SW 1271 (cell line): ENCODE measurements at regions not wholly inside any gene's neighbourhood (a gene's known extent, or its start where the extent isn't known, plus 50 kb on each side); places are given as distances from the start of the nearest gene placed in this dataset.

Source experiments
- DNase-seq, 2 experiments: peaks; one replicate each; lab custom pipeline; 2025; lab: John Stamatoyannopoulos, UW

GRCh38 chr3:159127021-159127392, 325.2 kb downstream of the MFSD1 start:
- no peak for DNase-seq

GRCh38 chr3:159128628-159129027, 326.8 kb downstream of the MFSD1 start:
- DNase-seq, result no peak

GRCh38 chr3:159130108-159130507, 328.3 kb downstream of the MFSD1 start:
- peak in 1 of 2 experiments; percentile 7 for DNase-seq

DNA sequence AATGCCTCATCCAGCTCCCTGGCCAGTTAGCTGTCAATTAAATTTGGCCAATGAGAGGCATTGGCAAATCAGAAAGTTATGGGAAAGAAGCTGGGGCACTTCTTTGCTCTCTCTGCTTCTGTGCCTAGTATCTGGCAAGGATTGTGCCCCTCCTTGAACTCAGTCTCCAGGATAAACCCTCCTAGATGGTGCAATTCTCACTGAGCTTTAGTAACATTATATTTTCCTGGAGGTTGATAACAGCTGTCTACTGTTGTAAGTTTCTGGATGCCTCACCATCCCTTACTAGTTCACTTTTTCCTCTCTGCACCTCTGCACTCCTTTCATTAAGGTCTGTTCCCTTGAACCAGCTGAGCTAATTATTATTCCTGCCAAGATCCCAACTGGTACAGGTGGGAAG, 329.5 kb downstream of the MFSD1 start:
- no peak for DNase-seq

DNA sequence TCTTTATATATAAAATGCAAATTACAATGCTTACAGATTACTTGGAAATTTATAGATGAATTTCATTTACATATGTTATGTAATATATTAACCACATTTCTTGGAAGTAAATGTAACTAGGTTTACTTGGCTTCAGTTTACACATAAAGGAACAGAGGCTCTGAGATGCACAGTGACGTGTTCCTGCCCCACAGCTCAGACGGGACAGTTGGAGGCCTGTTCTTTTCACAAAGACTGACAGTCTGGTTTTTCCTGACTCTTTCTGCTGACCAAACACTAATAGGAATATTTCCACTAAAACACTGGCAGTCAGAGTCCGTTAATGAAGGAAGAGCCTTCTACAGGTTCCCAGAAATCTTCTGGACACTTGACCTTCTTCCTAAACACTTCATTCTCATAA, 336.1 kb downstream of the MFSD1 start:
- no peak for DNase-seq

- no peak for DNase-seq
These were observed 337.5 kb downstream of the MFSD1 start for GRCh38 chr3:159139326-159139725.

DNA sequence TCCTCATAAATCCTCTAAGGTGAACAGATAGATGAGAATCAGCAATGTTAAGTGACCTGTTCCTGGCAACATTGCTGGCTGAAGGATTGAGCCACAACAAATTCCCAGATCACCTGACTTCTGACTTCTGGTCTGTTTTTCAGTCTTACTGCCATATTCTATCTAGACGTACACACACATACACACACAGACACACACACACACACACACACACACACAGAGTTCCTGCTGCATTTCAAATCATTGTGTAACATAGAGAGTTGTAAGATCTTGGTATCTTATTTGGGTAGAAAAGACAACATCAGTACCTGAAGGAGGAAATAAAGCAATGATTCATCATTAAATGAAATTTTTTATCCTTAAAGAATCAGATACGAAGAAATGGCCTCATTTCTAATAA, 342.6 kb downstream of the MFSD1 start:
- no peak for DNase-seq

- no peak for DNase-seq
These were observed 343.0 kb downstream of the MFSD1 start for GRCh38 chr3:159144891-159145290.

DNA sequence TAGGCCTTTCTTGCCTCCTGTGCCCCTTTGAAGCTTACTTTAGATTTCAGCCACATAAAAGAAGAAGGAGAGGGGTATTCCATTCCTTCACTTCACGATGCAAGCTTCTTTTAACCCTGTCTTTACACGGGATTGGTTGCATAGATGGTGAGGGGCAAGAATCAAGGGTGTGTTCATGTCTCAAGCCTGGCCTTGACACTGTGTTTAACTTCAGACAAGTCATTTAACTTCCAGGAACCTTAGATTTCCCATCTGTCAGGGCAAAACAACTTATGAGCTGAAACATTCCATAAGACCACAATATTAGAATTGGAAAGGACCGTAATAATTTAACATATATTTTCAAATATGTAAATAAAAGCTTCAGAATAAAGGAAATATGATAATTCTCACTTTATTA, 344.5 kb downstream of the MFSD1 start:
- DNase-seq, result no peak

DNA sequence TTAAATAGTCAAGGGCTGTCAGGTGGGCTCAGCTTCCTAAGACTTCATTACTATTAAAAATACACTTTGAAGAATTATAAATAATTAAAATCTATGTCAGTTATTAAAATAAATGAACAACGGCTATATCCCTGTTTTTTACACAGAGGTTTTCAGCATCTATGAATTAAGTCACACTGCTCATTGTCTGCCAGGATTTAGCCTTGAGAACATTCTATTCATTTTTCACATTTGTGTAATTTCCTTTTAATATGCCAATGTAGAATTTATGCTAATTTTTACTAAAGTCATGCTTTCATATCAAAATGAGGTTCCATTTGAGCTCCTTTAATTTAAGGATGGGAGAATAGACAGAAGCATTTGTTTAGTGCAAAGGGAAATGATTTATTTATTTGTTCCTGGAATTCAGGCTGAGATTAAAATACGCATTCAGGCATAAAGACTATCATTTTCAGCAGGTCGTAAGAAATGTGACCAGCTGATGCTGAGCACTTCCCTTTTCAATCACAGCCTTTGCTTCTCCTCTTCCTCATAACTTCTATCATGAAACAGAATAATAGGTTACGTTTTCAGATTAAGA, 345.1 kb downstream of the MFSD1 start:
- DNase-seq, result no peak

- no peak for DNase-seq
These were observed 346.0 kb downstream of the MFSD1 start for GRCh38 chr3:159147813-159148212.

- DNase-seq, result no peak
These were observed 346.6 kb downstream of the MFSD1 start for GRCh38 chr3:159148466-159148865.

GRCh38 chr3:159149131-159149530, 347.3 kb downstream of the MFSD1 start:
- DNase-seq, result no peak

- no peak for DNase-seq
These were observed 347.8 kb downstream of the MFSD1 start for GRCh38 chr3:159149633-159150032.

GRCh38 chr3:159150180-159150579, 348.3 kb downstream of the MFSD1 start:
- no peak for DNase-seq

- no peak for DNase-seq
These were observed 349.3 kb downstream of the MFSD1 start for GRCh38 chr3:159151130-159151529.

DNA sequence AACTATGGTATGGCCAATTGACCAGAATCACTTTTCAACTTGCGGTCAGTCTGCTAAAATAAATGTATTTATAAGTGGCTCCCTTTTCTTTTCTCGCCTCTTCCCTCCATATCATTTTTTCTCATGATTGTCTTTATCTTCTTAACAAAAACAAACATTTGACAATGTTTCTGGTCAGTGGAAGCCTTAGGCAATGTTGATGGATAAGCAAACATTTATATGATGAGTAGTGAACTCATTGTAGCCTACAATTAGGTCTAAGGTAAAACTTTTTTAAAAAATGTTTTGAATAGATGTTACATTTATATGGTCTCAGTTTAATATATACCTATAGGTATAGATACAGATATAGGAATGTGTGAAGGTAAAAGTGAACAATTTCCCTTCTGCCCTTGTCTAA, 355.4 kb downstream of the MFSD1 start:
- no peak for DNase-seq

GRCh38 chr3:159158213-159158612, 356.4 kb downstream of the MFSD1 start:
- no peak for DNase-seq

DNA sequence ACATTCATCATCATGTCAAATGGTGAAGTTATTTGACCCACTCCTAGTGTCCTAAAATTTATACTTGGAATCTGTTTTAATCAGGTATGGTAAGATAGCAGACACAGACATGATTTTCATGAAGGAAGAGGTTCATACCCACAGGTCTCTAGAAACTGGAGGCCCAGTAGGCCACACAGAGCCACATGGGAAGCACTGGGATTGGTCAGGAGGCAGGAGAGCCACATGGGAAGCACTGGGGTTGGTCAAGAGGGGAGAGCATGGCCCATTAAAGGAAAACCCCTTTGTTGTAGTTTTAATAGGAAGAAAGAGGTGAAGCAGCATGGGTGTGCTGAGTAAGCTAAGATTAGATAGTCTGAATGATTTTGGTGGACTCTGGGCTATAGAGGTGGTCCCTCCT, 356.9 kb downstream of the MFSD1 start:
- no peak for DNase-seq

DNA sequence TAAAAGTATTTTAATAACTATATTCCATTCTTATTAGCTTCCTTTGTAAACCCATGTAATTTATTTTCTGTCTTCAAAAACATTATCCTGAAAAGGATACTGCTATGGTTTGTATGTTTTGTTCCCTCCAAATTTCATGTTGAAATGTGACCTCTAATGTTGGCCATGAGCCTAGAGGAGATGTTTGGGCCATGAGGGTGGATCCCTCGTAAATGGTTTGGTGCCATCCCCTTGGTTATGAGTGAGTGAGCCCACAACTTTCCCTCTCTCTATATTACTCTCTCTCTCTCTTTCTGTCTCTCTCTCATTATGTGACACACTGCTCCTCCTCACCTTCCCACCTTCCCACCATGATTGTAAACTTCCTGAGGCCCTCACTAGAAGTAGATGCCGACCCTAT, 357.7 kb downstream of the MFSD1 start:
- no peak for DNase-seq

- no peak for DNase-seq
These were observed 361.8 kb downstream of the MFSD1 start for GRCh38 chr3:159163656-159164055.

GRCh38 chr3:159165961-159166360, 364.1 kb downstream of the MFSD1 start:
- DNase-seq, result no peak

GRCh38 chr3:159166899-159167586, 365.2 kb downstream of the MFSD1 start:
- no peak for DNase-seq

GRCh38 chr3:159168788-159169187, 366.9 kb downstream of the MFSD1 start:
- DNase-seq, result no peak
